Calu3 (cell line): ENCODE measurements at regions not wholly inside any gene's neighbourhood (a gene's known extent, or its start where the extent isn't known, plus 50 kb on each side); places are given as distances from the start of the nearest gene placed in this dataset.

ENCODE experiments used
- BruUV-seq: library from RNA; stranded (reverse); fragments of 400-500 nt; replicated peaks from 2 replicates; lab custom pipeline; 2021; lab: Mats Ljungman, UMichigan
- CTCF ChIA-PET: fragments of 300-600 bp; sonication (Branson Sonifier 250); formaldehyde crosslinking; loops from one replicate; lab custom pipeline; 2022; ENCODE audit warnings: antibody characterized with exemption; lab: Charles Lee
- DNase-seq: peaks from one replicate; pipeline ENCODE4 v3.0.0; 2022
- H3K27ac Mint-ChIP-seq: one replicate; pipeline ENCODE4 v1.8.0; 2022; ENCODE audit warnings: mixed read lengths; ENCODE audit not compliant: unreplicated experiment
- H3K27me3 Mint-ChIP-seq: one replicate; pipeline ENCODE4 v1.8.0; 2022; ENCODE audit warnings: mixed read lengths; ENCODE audit not compliant: unreplicated experiment
- H3K36me3 Mint-ChIP-seq: one replicate; pipeline ENCODE4 v1.8.0; 2022; ENCODE audit warnings: mild to moderate bottlenecking, moderate library complexity, mixed read lengths; ENCODE audit not compliant: insufficient read depth, unreplicated experiment
- H3K4me1 Mint-ChIP-seq: one replicate; pipeline ENCODE4 v1.8.0; 2022; ENCODE audit warnings: mild to moderate bottlenecking, low read depth, mixed read lengths; ENCODE audit not compliant: unreplicated experiment
- H3K4me3 Mint-ChIP-seq: one replicate; pipeline ENCODE4 v1.8.0; 2022; ENCODE audit warnings: mild to moderate bottlenecking, low read depth, moderate library complexity, mixed read lengths; ENCODE audit not compliant: unreplicated experiment
- H3K9me3 Mint-ChIP-seq: one replicate; pipeline ENCODE4 v1.8.0; 2022; ENCODE audit warnings: low read depth, mixed read lengths; ENCODE audit not compliant: unreplicated experiment
- intact Hi-C: fragments of 100-400 bp; cut with micrococcal nuclease; formaldehyde crosslinking; loops from one replicate; pipeline ENCODE4 v1.10.0; 2022; ENCODE audit not compliant: unreplicated experiment
- TF ChIP-seq, protein P1 (sequence below): fragments of 200-600 bp; IDR thresholded peaks from one replicate; pipeline ENCODE4 v1.8.0; 2022; ENCODE audit warnings: antibody characterized with exemption; ENCODE audit not compliant: unreplicated experiment

DNA sequence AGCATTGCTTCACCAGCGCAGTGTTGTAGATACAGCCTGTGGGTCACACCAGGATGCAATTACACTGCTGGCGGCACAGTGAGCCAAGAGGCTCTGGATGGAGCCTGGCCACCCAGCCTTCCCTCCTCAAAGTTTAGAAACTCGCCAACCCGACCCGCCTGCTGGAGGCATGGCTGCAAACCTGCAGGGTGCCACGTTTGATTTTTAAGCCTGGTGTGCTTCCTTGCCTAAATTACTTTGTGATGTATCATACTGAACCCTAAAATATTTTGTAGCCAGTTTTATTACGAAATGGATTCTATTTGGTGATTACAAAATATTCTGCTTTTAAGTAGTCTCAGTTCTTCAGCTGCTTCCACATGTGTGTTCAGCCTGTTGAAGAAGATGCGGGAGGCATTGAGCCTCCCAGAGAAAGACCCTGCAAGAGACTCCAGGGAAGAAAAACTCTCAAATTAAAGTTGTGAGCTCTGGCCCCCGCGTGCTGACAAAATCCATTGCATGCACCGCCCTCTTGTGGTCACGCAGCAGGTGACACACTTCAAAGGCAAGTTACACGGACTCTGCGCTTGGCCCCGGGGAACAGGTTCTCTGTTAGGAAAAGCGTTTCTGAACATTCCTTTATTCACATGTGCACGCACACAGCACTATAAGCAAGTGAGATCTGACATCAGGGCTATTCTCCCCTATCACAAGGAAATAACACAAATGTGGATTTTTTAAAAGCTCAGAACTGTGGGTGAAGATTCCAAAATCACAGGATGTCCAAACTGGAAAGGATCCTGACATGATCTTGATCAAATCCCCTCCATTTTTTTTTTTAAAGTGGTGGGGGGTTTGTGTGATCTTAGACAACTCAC lies 63.0 kb upstream of the TWIST2 start:
- Mint-ChIP-seq H3K4me1 (no peaks in the 10 kb centered on the region), H3K27ac (no peak overlapping the region)
- TF ChIP-seq, protein P1, sequence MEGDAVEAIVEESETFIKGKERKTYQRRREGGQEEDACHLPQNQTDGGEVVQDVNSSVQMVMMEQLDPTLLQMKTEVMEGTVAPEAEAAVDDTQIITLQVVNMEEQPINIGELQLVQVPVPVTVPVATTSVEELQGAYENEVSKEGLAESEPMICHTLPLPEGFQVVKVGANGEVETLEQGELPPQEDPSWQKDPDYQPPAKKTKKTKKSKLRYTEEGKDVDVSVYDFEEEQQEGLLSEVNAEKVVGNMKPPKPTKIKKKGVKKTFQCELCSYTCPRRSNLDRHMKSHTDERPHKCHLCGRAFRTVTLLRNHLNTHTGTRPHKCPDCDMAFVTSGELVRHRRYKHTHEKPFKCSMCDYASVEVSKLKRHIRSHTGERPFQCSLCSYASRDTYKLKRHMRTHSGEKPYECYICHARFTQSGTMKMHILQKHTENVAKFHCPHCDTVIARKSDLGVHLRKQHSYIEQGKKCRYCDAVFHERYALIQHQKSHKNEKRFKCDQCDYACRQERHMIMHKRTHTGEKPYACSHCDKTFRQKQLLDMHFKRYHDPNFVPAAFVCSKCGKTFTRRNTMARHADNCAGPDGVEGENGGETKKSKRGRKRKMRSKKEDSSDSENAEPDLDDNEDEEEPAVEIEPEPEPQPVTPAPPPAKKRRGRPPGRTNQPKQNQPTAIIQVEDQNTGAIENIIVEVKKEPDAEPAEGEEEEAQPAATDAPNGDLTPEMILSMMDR, result peak; percentile 94

DNA sequence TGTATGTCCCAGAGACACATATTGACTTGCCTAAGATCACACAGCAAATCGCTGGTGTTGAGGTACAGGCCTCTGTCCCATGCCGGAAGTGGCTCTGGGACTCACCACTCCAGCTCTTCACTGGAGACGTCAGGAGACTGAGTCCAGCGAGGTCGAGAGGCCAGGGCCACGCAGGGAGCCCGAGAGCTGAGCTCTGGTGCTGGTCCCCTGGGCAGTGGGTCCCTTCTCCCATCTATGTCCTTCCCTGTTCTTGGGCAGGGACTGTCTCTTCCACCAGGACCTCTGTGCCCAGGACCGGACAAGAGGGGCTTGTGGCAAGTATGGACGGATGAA lies 62.4 kb upstream of the TWIST2 start:
- Mint-ChIP-seq H3K9me3 (peaks cover 9% of the 10 kb centered on the region), H3K4me3 (no peak overlapping the region), H3K4me1 (no peaks in the 10 kb centered on the region), H3K27me3 (peaks cover 21% of the 10 kb centered on the region), H3K36me3 (no peaks in the 10 kb centered on the region), H3K27ac (no peak overlapping the region)
- BruUV-seq, result no TSS peak
- CTCF ChIA-PET, result interaction anchor here (0.6 to 1.5 kb wide), 5 partner anchors 188 to 874 kb away, joined by 3 to 11 read pairs (median 5); no protein-coding TSS in a partner anchor
- intact Hi-C loops, result loop anchor here (1.0 to 5.0 kb wide), 3 partner anchors 272 to 428 kb away; no protein-coding TSS in a partner anchor
- TF ChIP-seq, protein P1, result no peak
- no peak for DNase-seq

More for the DNA sequence above, 63.0 kb upstream of the TWIST2 start:
- intact Hi-C loops, result loop anchor here (1.0 to 5.0 kb wide), 3 partner anchors 272 to 428 kb away; no protein-coding TSS in a partner anchor
- DNase-seq, result peak; percentile 72
- CTCF ChIA-PET, result interaction anchor here (0.6 to 1.5 kb wide), 6 partner anchors 188 to 875 kb away, joined by 3 to 11 read pairs (median 4); no protein-coding TSS in a partner anchor
- H3K4me3 Mint-ChIP-seq, result no peak overlapping the region
- H3K36me3 Mint-ChIP-seq, result no peaks in the 10 kb centered on the region
- H3K27me3 Mint-ChIP-seq, result peaks cover 15% of the 10 kb centered on the region
- H3K9me3 Mint-ChIP-seq, result peaks cover 9% of the 10 kb centered on the region
- no TSS peak for BruUV-seq

DNA sequence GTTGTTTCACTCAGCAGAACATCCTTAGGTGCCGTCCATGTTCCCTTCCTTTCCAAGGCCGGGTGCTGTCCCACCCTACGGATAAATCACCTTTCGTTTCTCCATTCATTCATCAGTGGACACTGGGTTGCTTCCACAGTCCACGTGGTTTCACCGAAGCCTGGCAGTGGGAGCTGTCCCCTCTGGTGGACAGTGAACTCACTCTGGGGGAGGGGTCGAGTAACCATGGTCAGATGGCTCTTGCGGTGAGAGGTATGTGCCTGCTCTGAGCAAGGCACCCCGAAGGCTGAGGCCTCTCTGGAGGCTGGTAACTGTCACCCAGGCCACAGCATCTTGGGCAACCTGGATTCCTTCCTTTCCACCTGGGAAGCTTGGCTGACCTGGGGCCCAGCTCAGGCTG lies 61.5 kb upstream of the TWIST2 start:
- Mint-ChIP-seq H3K27ac (no peak overlapping the region), H3K27me3 (peaks cover 29% of the 10 kb centered on the region), H3K4me3 (no peak overlapping the region), H3K9me3 (peaks cover under 1% of the 10 kb centered on the region), H3K4me1 (no peaks in the 10 kb centered on the region), H3K36me3 (no peaks in the 10 kb centered on the region)
- intact Hi-C loops, result loop anchor here (5.0 kb wide), 1 partner anchor 414 kb away; no protein-coding TSS in a partner anchor
- no peak for DNase-seq
- no TSS peak for BruUV-seq
- CTCF ChIA-PET, result no interaction called here
- TF ChIP-seq, protein P1, result no peak

DNA sequence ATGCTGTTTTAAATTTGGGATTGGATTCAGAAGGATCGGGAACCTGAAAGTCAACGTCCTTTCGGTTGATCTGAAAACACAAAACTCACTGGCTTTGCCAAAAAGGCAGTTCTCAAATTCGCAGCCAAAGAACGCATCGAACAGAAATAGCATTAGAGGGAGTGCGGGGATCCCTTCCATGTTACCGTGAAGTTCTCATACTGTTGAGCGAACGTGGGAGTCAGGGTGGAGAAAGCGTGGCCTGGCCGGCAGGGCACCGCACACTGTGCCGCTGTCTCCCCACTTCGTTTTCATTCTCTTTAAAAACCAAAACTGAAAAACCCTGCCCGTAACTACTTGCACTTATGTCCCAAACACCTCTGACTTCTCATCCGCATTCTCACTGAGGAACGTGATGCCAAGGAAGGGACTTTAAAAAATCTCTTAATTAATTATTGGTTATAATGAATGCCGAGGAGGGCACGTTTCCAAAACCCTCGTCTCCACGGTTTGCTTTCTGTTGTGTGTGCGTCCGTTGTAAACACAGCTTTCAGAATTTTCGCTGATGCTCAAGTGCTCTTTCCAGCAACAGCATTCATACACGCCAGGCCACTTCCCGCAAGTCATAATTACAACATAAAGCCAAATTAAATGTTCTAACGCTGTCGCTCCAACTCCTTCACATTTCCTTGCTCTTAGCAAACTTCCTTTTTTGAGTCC lies 60.9 kb upstream of the TWIST2 start:
- Mint-ChIP-seq H3K4me3 (no peak overlapping the region), H3K36me3 (no peaks in the 10 kb centered on the region)
- CTCF ChIA-PET, result no interaction called here

More for the DNA sequence above, 60.9 kb upstream of the TWIST2 start:
- intact Hi-C loops, result loop anchor here (5.0 kb wide), 1 partner anchor 415 kb away; no protein-coding TSS in a partner anchor
- H3K9me3 Mint-ChIP-seq, result no peaks in the 10 kb centered on the region
- TF ChIP-seq, protein P1, result no peak
- no peaks in the 10 kb centered on the region for H3K4me1 Mint-ChIP-seq
- H3K27ac Mint-ChIP-seq, result no peak overlapping the region
- BruUV-seq, result no TSS peak
- no peak for DNase-seq
- H3K27me3 Mint-ChIP-seq, result peaks cover 29% of the 10 kb centered on the region
